ENCODE measurements at regions not wholly inside any gene's neighbourhood (a gene's known extent, or its start where the extent isn't known, plus 50 kb on each side); places are given as distances from the start of the nearest gene placed in this dataset.

GRCh38 chr4:4808086-4808485 lies 51.4 kb upstream of the MSX1 start:
- 100% methylated on average over 1 of the region's 4 CpGs for WGBS (ENCODE audit: insufficient coverage)
- peaks cover 30% of the 10 kb centered on the region for H3K27me3 ChIP-seq (ENCODE audit: control insufficient read depth, insufficient read depth, low read length)
- peaks cover 3% of the 10 kb centered on the region for H3K4me1 ChIP-seq (ENCODE audit: control insufficient read depth, insufficient read depth, low read length)
- no peaks in the 10 kb centered on the region for H3K36me3 ChIP-seq (ENCODE audit: control insufficient read depth, insufficient read depth, low read length)
- DNase-seq, result peak; percentile 12
- H3K27ac ChIP-seq (ENCODE audit: low read length), result no peak overlapping the region
- H3K9me3 ChIP-seq (replicated peaks; ENCODE audit: control insufficient read depth, low read depth, low read length), result peaks cover 5% of the 10 kb centered on the region
- H3K4me3 ChIP-seq (ENCODE audit: low read length), result no peak overlapping the region

GRCh38 chr4:4805887-4806286 lies 53.6 kb upstream of the MSX1 start:
- peaks cover 22% of the 10 kb centered on the region for H3K27me3 ChIP-seq (ENCODE audit: control insufficient read depth, insufficient read depth, low read length)
- no peaks in the 10 kb centered on the region for H3K36me3 ChIP-seq (ENCODE audit: control insufficient read depth, insufficient read depth, low read length)
- WGBS (ENCODE audit: insufficient coverage), result 26% methylated on average over 6 of the region's 8 CpGs
- H3K4me3 ChIP-seq (ENCODE audit: low read length), result no peak overlapping the region
- H3K4me1 ChIP-seq (ENCODE audit: control insufficient read depth, insufficient read depth, low read length), result peaks cover 3% of the 10 kb centered on the region
- DNase-seq, result peak; percentile 23
- peaks cover 5% of the 10 kb centered on the region for H3K9me3 ChIP-seq (replicated peaks; ENCODE audit: control insufficient read depth, low read depth, low read length)
- no peak overlapping the region for H3K27ac ChIP-seq (ENCODE audit: low read length)

- Histone ChIP-seq H3K27ac (ENCODE audit: low read length) (no peak overlapping the region), H3K4me1 (ENCODE audit: control insufficient read depth, insufficient read depth, low read length) (peaks cover 3% of the 10 kb centered on the region), H3K4me3 (ENCODE audit: low read length) (no peak overlapping the region), H3K27me3 (ENCODE audit: control insufficient read depth, insufficient read depth, low read length) (peaks cover 12% of the 10 kb centered on the region), H3K36me3 (ENCODE audit: control insufficient read depth, insufficient read depth, low read length) (no peaks in the 10 kb centered on the region), H3K9me3 (replicated peaks; ENCODE audit: control insufficient read depth, low read depth, low read length) (no peaks in the 10 kb centered on the region)
- no peak for DNase-seq
- WGBS (ENCODE audit: insufficient coverage), result 90% methylated on average over 2 of the region's 2 CpGs
These were observed 55.6 kb upstream of the MSX1 start for GRCh38 chr4:4803912-4804296.

- Histone ChIP-seq H3K36me3 (ENCODE audit: control insufficient read depth, insufficient read depth, low read length) (no peaks in the 10 kb centered on the region), H3K4me1 (ENCODE audit: control insufficient read depth, insufficient read depth, low read length) (no peaks in the 10 kb centered on the region), H3K9me3 (replicated peaks; ENCODE audit: control insufficient read depth, low read depth, low read length) (no peaks in the 10 kb centered on the region), H3K4me3 (ENCODE audit: low read length) (no peak overlapping the region), H3K27ac (ENCODE audit: low read length) (no peak overlapping the region), H3K27me3 (ENCODE audit: control insufficient read depth, insufficient read depth, low read length) (peaks cover 12% of the 10 kb centered on the region)
- WGBS (ENCODE audit: insufficient coverage), result 64% methylated on average over 4 of the region's 5 CpGs
- DNase-seq, result no peak
These were observed 56.1 kb upstream of the MSX1 start for GRCh38 chr4:4803216-4803911.

GRCh38 chr4:4800646-4801408 lies 58.6 kb upstream of the MSX1 start:
- Histone ChIP-seq H3K36me3 (ENCODE audit: control insufficient read depth, insufficient read depth, low read length) (no peaks in the 10 kb centered on the region), H3K4me1 (ENCODE audit: control insufficient read depth, insufficient read depth, low read length) (no peaks in the 10 kb centered on the region), H3K9me3 (replicated peaks; ENCODE audit: control insufficient read depth, low read depth, low read length) (no peaks in the 10 kb centered on the region), H3K27ac (ENCODE audit: low read length) (no peak overlapping the region), H3K27me3 (ENCODE audit: control insufficient read depth, insufficient read depth, low read length) (peaks cover 15% of the 10 kb centered on the region), H3K4me3 (ENCODE audit: low read length) (no peak overlapping the region)
- no peak for DNase-seq
- 90% methylated on average over 2 of the region's 6 CpGs for WGBS (ENCODE audit: insufficient coverage)

GRCh38 chr4:4794421-4794820 lies 65.0 kb upstream of the MSX1 start:
- Histone ChIP-seq H3K9me3 (replicated peaks; ENCODE audit: control insufficient read depth, low read depth, low read length) (peaks cover 4% of the 10 kb centered on the region), H3K27ac (ENCODE audit: low read length) (no peak overlapping the region), H3K27me3 (ENCODE audit: control insufficient read depth, insufficient read depth, low read length) (peaks cover 3% of the 10 kb centered on the region), H3K36me3 (ENCODE audit: control insufficient read depth, insufficient read depth, low read length) (no peaks in the 10 kb centered on the region), H3K4me3 (ENCODE audit: low read length) (no peak overlapping the region), H3K4me1 (ENCODE audit: control insufficient read depth, insufficient read depth, low read length) (no peaks in the 10 kb centered on the region)
- WGBS (ENCODE audit: insufficient coverage), result 86% methylated on average over 1 of the region's 1 CpG
- DNase-seq, result no peak

GRCh38 chr4:4792466-4792865 lies 67.0 kb upstream of the MSX1 start:
- peaks cover 14% of the 10 kb centered on the region for H3K9me3 ChIP-seq (replicated peaks; ENCODE audit: control insufficient read depth, low read depth, low read length)
- H3K4me1 ChIP-seq (ENCODE audit: control insufficient read depth, insufficient read depth, low read length), result no peaks in the 10 kb centered on the region
- peaks cover 2% of the 10 kb centered on the region for H3K27me3 ChIP-seq (ENCODE audit: control insufficient read depth, insufficient read depth, low read length)
- H3K4me3 ChIP-seq (ENCODE audit: low read length), result no peak overlapping the region
- 27% methylated on average over 2 of the region's 4 CpGs for WGBS (ENCODE audit: insufficient coverage)
- DNase-seq, result peak; percentile 82
- no peaks in the 10 kb centered on the region for H3K36me3 ChIP-seq (ENCODE audit: control insufficient read depth, insufficient read depth, low read length)
- peak overlapping the region; percentile 13 for H3K27ac ChIP-seq (ENCODE audit: low read length)

- 37% methylated on average over 5 of the region's 14 CpGs for WGBS (ENCODE audit: insufficient coverage)
- Histone ChIP-seq H3K27me3 (ENCODE audit: control insufficient read depth, insufficient read depth, low read length) (no peaks in the 10 kb centered on the region), H3K36me3 (ENCODE audit: control insufficient read depth, insufficient read depth, low read length) (no peaks in the 10 kb centered on the region), H3K27ac (ENCODE audit: low read length) (no peak overlapping the region), H3K4me1 (ENCODE audit: control insufficient read depth, insufficient read depth, low read length) (no peaks in the 10 kb centered on the region), H3K9me3 (replicated peaks; ENCODE audit: control insufficient read depth, low read depth, low read length) (peaks cover 14% of the 10 kb centered on the region), H3K4me3 (ENCODE audit: low read length) (no peak overlapping the region)
- DNase-seq, result peak; percentile 43
These were observed 68.0 kb upstream of the MSX1 start for GRCh38 chr4:4791299-4792111.

- H3K4me3 ChIP-seq (ENCODE audit: low read length), result no peak overlapping the region
- WGBS (ENCODE audit: insufficient coverage), result 83% methylated on average over 1 of the region's 1 CpG
- no peaks in the 10 kb centered on the region for H3K4me1 ChIP-seq (ENCODE audit: control insufficient read depth, insufficient read depth, low read length)
- H3K36me3 ChIP-seq (ENCODE audit: control insufficient read depth, insufficient read depth, low read length), result no peaks in the 10 kb centered on the region
- peaks cover 14% of the 10 kb centered on the region for H3K9me3 ChIP-seq (replicated peaks; ENCODE audit: control insufficient read depth, low read depth, low read length)
- no peak overlapping the region for H3K27ac ChIP-seq (ENCODE audit: low read length)
- H3K27me3 ChIP-seq (ENCODE audit: control insufficient read depth, insufficient read depth, low read length), result no peaks in the 10 kb centered on the region
- no peak for DNase-seq
These were observed 70.0 kb upstream of the MSX1 start for GRCh38 chr4:4789462-4789861.

GRCh38 chr4:4788573-4788972 lies 70.9 kb upstream of the MSX1 start:
- Histone ChIP-seq H3K36me3 (ENCODE audit: control insufficient read depth, insufficient read depth, low read length) (no peaks in the 10 kb centered on the region), H3K4me1 (ENCODE audit: control insufficient read depth, insufficient read depth, low read length) (no peaks in the 10 kb centered on the region), H3K4me3 (ENCODE audit: low read length) (no peak overlapping the region), H3K9me3 (replicated peaks; ENCODE audit: control insufficient read depth, low read depth, low read length) (peaks cover 14% of the 10 kb centered on the region), H3K27me3 (ENCODE audit: control insufficient read depth, insufficient read depth, low read length) (peaks cover 2% of the 10 kb centered on the region), H3K27ac (ENCODE audit: low read length) (no peak overlapping the region)
- DNase-seq, result no peak
